ENCODE measurements at regions not wholly inside any gene's neighbourhood (a gene's known extent, or its start where the extent isn't known, plus 50 kb on each side); places are given as distances from the start of the nearest gene placed in this dataset.

- Histone ChIP-seq H3K27ac (no peak overlapping the region), H3K27me3 (replicated peaks in 1 of 7) (peaks cover 0 to 17% (median 0%) of the 10 kb centered on the region in 7 donors), H3K9me3 (no peaks in the 10 kb centered on the region), H3K4me1 (no peaks in the 10 kb centered on the region), H3K36me3 (no peaks in the 10 kb centered on the region), H3K4me3 (no peak overlapping the region)
- TF ChIP-seq POLR2A (IDR thresholded peaks at IDR 0.05) (no peak), CTCF (IDR thresholded peaks at IDR 0.05 in 8 of 11, conservative IDR thresholded peaks at IDR 0.05 in 3 of 11) (no peak), POLR2AphosphoS5 (IDR thresholded peaks at IDR 0.05) (no peak)
- 80 to 88% (median 82%) methylated on average over 6 of the region's 6 CpGs for WGBS, 5 donors
- intact Hi-C loops (cut with DNase I; ENCODE audit: low total_unique reads): no loop called here
- no peak for DNase-seq
Observed at GRCh38 chr3:66633402-66634381, 132.9 kb upstream of the LRIG1 start.

GRCh38 chr3:66638717-66639116, 137.9 kb upstream of the LRIG1 start:
- H3K27me3 ChIP-seq (replicated peaks in 1 of 7): peaks cover 0 to 17% (median 0%) of the 10 kb centered on the region in 7 donors
- H3K9me3 ChIP-seq: no peaks in the 10 kb centered on the region
- no peak overlapping the region for H3K4me3 ChIP-seq
- 35 to 48% (median 41%) methylated on average over 6 of the region's 6 CpGs for WGBS, 5 donors
- intact Hi-C loops (cut with DNase I; ENCODE audit: low total_unique reads): no loop called here
- H3K4me1 ChIP-seq: no peaks in the 10 kb centered on the region
- DNase-seq: no peak
- no peak for TF ChIP-seq CTCF (IDR thresholded peaks at IDR 0.05 in 8 of 11, conservative IDR thresholded peaks at IDR 0.05 in 3 of 11)
- no peak for TF ChIP-seq POLR2AphosphoS5 (IDR thresholded peaks at IDR 0.05)
- TF ChIP-seq POLR2A (IDR thresholded peaks at IDR 0.05): no peak
- no peak overlapping the region for H3K27ac ChIP-seq
- H3K36me3 ChIP-seq: no peaks in the 10 kb centered on the region

- intact Hi-C loops (cut with DNase I; ENCODE audit: low total_unique reads): no loop called here
- H3K9me3 ChIP-seq: peaks cover 0 to 10% (median 6%) of the 10 kb centered on the region in 8 donors
- H3K27me3 ChIP-seq (replicated peaks in 1 of 7): peaks cover 0 to 11% (median 0%) of the 10 kb centered on the region in 7 donors
- no peak overlapping the region for H3K4me3 ChIP-seq
- H3K27ac ChIP-seq: no peak overlapping the region
- TF ChIP-seq CTCF (IDR thresholded peaks at IDR 0.05 in 8 of 11, conservative IDR thresholded peaks at IDR 0.05 in 3 of 11) (no peak), POLR2AphosphoS5 (IDR thresholded peaks at IDR 0.05) (no peak), POLR2A (IDR thresholded peaks at IDR 0.05) (no peak)
- DNase-seq: no peak
- H3K36me3 ChIP-seq: no peaks in the 10 kb centered on the region
- H3K4me1 ChIP-seq: no peaks in the 10 kb centered on the region
- 80 to 90% (median 84%) methylated on average over 3 of the region's 3 CpGs for WGBS, 5 donors
Observed at GRCh38 chr3:66639809-66640356, 139.1 kb upstream of the LRIG1 start.

GRCh38 chr3:66642019-66642418, 141.2 kb upstream of the LRIG1 start:
- intact Hi-C loops (cut with DNase I; ENCODE audit: low total_unique reads): no loop called here
- WGBS, 5 donors: 88 to 96% (median 92%) methylated on average over 4 of the region's 4 CpGs
- Histone ChIP-seq H3K36me3 (no peaks in the 10 kb centered on the region), H3K27me3 (replicated peaks in 1 of 7) (no peaks in the 10 kb centered on the region), H3K4me1 (no peaks in the 10 kb centered on the region), H3K27ac (no peak overlapping the region), H3K9me3 (peaks cover 0 to 24% (median 17%) of the 10 kb centered on the region in 8 donors), H3K4me3 (no peak overlapping the region)
- DNase-seq: no peak
- no peak for TF ChIP-seq POLR2AphosphoS5 (IDR thresholded peaks at IDR 0.05)
- no peak for TF ChIP-seq CTCF (IDR thresholded peaks at IDR 0.05 in 8 of 11, conservative IDR thresholded peaks at IDR 0.05 in 3 of 11)
- TF ChIP-seq POLR2A (IDR thresholded peaks at IDR 0.05): no peak

Measured in spleen (tissue), 11 donors.